SU-DHL-6 (cell line): ENCODE measurements at regions not wholly inside any gene's neighbourhood (a gene's known extent, or its start where the extent isn't known, plus 50 kb on each side); places are given as distances from the start of the nearest gene placed in this dataset.

Experiments
- H2AFZ ChIP-seq: fragments of 200-600 bp; sonication (generic); 2 replicates; pipeline ENCODE4 v1.6.1; 2014; ENCODE audit warnings: low read depth, mild to moderate bottlenecking, moderate library complexity, mixed read lengths, antibody characterized with exemption, low read length; ENCODE audit not compliant: severe bottlenecking
- H3F3A ChIP-seq: fragments of 200-600 bp; shearing (Covaris generic); 2 replicates; pipeline ENCODE4 v1.6.0; 2016; ENCODE audit warnings: antibody characterized with exemption, mild to moderate bottlenecking; ENCODE audit not compliant: insufficient read depth
- H3K27ac ChIP-seq: fragments of 200-600 bp; sonication (generic); 2 replicates; pipeline ENCODE4 v1.5.1; 2016; ENCODE audit warnings: low read depth, mild to moderate bottlenecking, low read length, moderate library complexity, mixed read lengths
- H3K27me3 ChIP-seq: fragments of 200-600 bp; sonication (generic), shearing (Covaris generic); 2 replicates; pipeline ENCODE4 v1.6.0; 2014; ENCODE audit warnings: mild to moderate bottlenecking, low read length
- H3K36me3 ChIP-seq: fragments of 200-600 bp; sonication (generic); 2 replicates; pipeline ENCODE4 v1.6.1; 2014; ENCODE audit warnings: mild to moderate bottlenecking, low read length, mixed read lengths
- H3K4me2 ChIP-seq: fragments of 300-600, 200-600 bp; shearing (Covaris generic), sonication (generic); 2 replicates; pipeline ENCODE4 v1.6.0; 2014; ENCODE audit warnings: low read length, low read depth, mild to moderate bottlenecking; ENCODE audit not compliant: poor library complexity, severe bottlenecking
- H3K4me3 ChIP-seq: fragments of 200-600 bp; sonication (generic); 2 replicates; pipeline ENCODE4 v1.5.1; 2014; ENCODE audit warnings: antibody characterized with exemption, low read length, mild to moderate bottlenecking, mixed read lengths; ENCODE audit not compliant: insufficient read depth, poor library complexity, severe bottlenecking
- H3K79me2 ChIP-seq: fragments of 200-600 bp; sonication (generic); 2 replicates; pipeline ENCODE4 v1.6.1; 2014; ENCODE audit warnings: mild to moderate bottlenecking, low read length, moderate library complexity; ENCODE audit not compliant: insufficient read depth
- H3K9ac ChIP-seq: fragments of 200-600 bp; sonication (generic); 2 replicates; pipeline ENCODE4 v1.7.0; 2014; ENCODE audit warnings: mild to moderate bottlenecking, low read length
- H3K9me2 ChIP-seq: fragments of 200-600 bp; sonication (generic); replicated peaks from 2 replicates; pipeline ENCODE4 v1.6.1; 2014; ENCODE audit warnings: low read length; ENCODE audit not compliant: insufficient read depth
- H3K9me3 ChIP-seq: fragments of 200-600 bp; sonication (generic); 2 replicates; pipeline ENCODE4 v1.6.1; 2014; ENCODE audit warnings: low read length, mixed read lengths; ENCODE audit not compliant: insufficient read depth
- H4K20me1 ChIP-seq: fragments of 200-600 bp; sonication (generic); 2 replicates; pipeline ENCODE4 v1.6.1; 2014; ENCODE audit warnings: low read depth, mild to moderate bottlenecking, antibody characterized with exemption, low read length, moderate library complexity, mixed read lengths
- CTCF ChIP-seq: fragments of 200-600 bp; sonication (generic); IDR thresholded peaks from one replicate; pipeline ENCODE4 v1.5.1; 2017; ENCODE audit warnings: antibody characterized with exemption, mild to moderate bottlenecking, low read length, moderate library complexity; ENCODE audit not compliant: insufficient read depth, poor library complexity, severe bottlenecking
- EZH2phosphoT487 ChIP-seq: fragments of 200-600 bp; sonication (generic), shearing (Covaris generic); conservative IDR thresholded peaks from 2 replicates; pipeline ENCODE4 v1.6.1; 2018; ENCODE audit warnings: mild to moderate bottlenecking, antibody characterized with exemption, low read length, moderate library complexity, mixed read lengths

DNA sequence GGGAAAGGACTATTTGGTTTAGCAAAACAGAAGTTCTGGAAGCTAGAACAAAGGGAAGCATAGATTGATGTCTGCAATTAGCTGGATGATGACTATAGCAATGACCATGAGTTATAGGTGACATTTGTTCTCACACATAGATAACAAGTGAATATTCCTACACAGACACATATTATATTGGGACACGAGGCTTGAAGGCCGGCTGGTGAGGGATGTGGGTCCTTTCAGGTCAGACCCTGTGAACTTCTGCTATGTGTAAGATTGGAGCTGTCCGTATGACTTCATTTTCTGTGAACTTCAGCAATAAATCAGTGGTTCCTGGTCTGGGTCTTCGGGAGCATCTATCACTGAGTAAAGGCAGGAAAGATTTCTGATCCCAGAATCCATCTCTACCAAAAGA, 253.6 kb upstream of the CFAP20DC start:
- Histone ChIP-seq H3K9ac (no peak overlapping the region), H3K9me3 (no peaks in the 10 kb centered on the region), H3K27ac (no peak overlapping the region), H4K20me1 (no peaks in the 10 kb centered on the region), H3K4me3 (no peak overlapping the region), H3F3A (no peaks in the 10 kb centered on the region), H3K79me2 (no peaks in the 10 kb centered on the region), H3K27me3 (no peaks in the 10 kb centered on the region), H3K9me2 (no peaks in the 10 kb centered on the region), H3K36me3 (no peaks in the 10 kb centered on the region), H3K4me2 (no peak overlapping the region), H2AFZ (no peak overlapping the region)
- TF ChIP-seq CTCF (no peak), EZH2phosphoT487 (no peak)

- no peak overlapping the region for H3K4me3 ChIP-seq
- H3K4me2 ChIP-seq = no peak overlapping the region
- TF ChIP-seq EZH2phosphoT487 (no peak), CTCF (no peak)
- H3K9me2 ChIP-seq = no peaks in the 10 kb centered on the region
- H3K9ac ChIP-seq = no peak overlapping the region
- no peaks in the 10 kb centered on the region for H3K79me2 ChIP-seq
- H3K36me3 ChIP-seq = no peaks in the 10 kb centered on the region
- no peak overlapping the region for H3K27ac ChIP-seq
- no peaks in the 10 kb centered on the region for H3F3A ChIP-seq
- H3K27me3 ChIP-seq = no peaks in the 10 kb centered on the region
- H3K9me3 ChIP-seq = no peaks in the 10 kb centered on the region
- H4K20me1 ChIP-seq = no peaks in the 10 kb centered on the region
- no peak overlapping the region for H2AFZ ChIP-seq
Measured at GRCh38 chr3:59302442-59302841, 252.6 kb upstream of the CFAP20DC start.

GRCh38 chr3:59300733-59301132, 250.9 kb upstream of the CFAP20DC start:
- H3F3A ChIP-seq = no peaks in the 10 kb centered on the region
- no peaks in the 10 kb centered on the region for H4K20me1 ChIP-seq
- no peaks in the 10 kb centered on the region for H3K27me3 ChIP-seq
- H3K9me2 ChIP-seq = no peaks in the 10 kb centered on the region
- no peak overlapping the region for H3K9ac ChIP-seq
- no peak overlapping the region for H3K27ac ChIP-seq
- no peaks in the 10 kb centered on the region for H3K36me3 ChIP-seq
- H3K4me3 ChIP-seq = no peak overlapping the region
- no peaks in the 10 kb centered on the region for H3K79me2 ChIP-seq
- no peak overlapping the region for H3K4me2 ChIP-seq
- no peak for TF ChIP-seq EZH2phosphoT487
- TF ChIP-seq CTCF = no peak
- H2AFZ ChIP-seq = no peak overlapping the region
- H3K9me3 ChIP-seq = peaks cover 4% of the 10 kb centered on the region; the same call in 1 of the 2 replicates
